GM18873 (cell line): ENCODE measurements at regions not wholly inside any gene's neighbourhood (a gene's known extent, or its start where the extent isn't known, plus 50 kb on each side); places are given as distances from the start of the nearest gene placed in this dataset.
"Not testable (repeated sequence)": the region's sequence is repeated elsewhere in the genome, so short reads cannot be mapped to it uniquely, and the experiment has no call there.

ENCODE experiments used
- ATAC-seq: cut with Tn5 transposase; IDR thresholded peaks from one replicate; pipeline ENCODE4 v1.9.1; 2021; ENCODE audit warnings: mild to moderate bottlenecking, moderate library complexity, moderate number of reproducible peaks; ENCODE audit not compliant: unreplicated experiment, low FRiP score

DNA sequence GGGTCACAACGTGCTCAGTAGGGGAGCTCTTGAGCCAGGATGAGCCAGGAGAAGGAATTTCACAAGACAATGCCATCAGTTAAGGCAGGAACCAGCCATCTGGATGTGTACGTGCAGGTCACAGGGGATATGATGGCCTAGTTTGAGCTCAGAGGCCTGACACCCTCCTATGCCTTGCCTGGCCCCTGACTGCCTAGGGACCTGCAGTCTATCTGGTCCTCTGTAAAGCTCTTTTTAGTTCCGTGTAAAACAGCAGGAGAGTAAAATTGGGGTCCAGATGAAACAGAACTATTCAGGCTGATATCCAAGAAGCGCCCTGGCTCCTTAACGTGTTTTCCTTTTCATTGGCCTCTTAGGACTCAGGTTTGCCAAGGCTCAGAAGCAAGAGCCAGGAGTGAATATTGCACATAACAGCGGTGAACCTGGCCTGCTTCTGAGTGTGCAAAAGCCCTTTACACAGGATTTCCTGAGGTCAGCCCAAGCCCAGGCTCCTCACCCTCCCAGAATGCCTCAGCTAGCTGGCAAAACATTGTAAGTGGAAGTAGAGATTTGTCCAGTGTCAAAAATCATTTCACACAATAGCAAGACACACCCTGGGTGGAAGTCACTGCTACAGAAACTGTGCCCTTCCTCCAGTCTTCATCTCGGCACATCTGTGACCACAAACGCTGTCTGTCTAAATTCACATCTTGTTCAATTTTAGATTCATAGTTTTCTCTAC is 777.2 kb downstream of the UQCRFS1 start:
- no peak for ATAC-seq

DNA sequence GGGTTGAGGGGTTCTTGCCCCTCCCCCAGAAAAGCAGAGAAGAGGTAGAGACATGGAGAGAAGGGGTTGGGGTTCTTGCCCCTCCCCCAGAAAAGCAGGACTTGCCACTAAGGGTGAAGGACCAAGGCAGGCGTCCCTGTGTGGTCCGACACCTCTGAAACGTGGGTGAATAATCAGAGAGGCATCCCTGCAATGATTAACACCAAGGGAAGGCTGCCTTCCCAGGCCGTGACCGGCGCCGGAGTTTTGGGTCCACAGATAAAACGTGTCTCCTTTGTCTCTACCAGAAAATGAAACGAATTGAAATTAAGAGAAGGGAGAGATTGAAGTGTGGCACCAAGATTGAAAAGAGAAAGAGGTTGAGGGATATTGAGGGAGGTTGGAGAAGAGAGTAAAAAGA is 778.2 kb downstream of the UQCRFS1 start:
- not testable (repeated sequence) for ATAC-seq

DNA sequence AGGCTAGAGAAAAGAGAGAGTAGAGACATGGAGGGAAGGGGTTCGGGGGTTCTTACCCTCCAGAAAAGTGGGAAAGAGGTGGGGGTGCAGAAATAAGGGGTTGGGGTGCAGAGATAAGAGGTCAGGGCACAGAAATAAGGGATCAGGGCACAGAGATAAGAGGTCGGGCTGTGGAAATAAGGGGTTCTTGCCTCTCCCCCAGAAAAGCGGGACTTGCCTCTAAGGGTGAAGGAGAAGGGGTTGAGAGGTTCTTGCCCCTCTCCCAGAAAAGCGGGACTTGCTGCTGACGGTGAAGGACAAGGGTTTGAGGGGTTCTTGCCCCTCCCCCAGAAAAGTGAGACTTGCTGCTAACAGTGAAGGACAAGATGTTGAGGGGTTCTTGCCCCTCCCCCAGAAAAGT is 778.6 kb downstream of the UQCRFS1 start:
- not testable (repeated sequence) for ATAC-seq

DNA sequence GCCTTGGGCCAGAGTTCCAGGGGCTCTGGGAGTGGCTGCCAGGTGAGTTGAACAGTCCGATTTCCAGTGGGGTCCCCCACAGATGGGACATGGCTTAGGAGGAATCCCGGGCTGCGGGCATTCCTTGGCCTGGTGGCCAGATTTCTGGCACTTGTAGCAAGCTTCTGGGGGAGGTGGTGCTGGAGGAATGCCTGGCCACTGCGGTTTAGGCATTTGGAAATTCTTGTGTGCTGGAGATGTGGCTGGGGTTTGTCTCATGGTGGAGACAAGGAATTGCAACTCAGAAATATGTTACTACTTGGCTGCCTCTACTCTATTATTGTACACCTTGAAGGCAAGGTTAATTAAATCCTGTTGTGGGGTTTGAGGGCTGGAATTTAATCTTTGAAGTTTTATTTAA is 779.8 kb downstream of the UQCRFS1 start:
- ATAC-seq: not testable (repeated sequence)

DNA sequence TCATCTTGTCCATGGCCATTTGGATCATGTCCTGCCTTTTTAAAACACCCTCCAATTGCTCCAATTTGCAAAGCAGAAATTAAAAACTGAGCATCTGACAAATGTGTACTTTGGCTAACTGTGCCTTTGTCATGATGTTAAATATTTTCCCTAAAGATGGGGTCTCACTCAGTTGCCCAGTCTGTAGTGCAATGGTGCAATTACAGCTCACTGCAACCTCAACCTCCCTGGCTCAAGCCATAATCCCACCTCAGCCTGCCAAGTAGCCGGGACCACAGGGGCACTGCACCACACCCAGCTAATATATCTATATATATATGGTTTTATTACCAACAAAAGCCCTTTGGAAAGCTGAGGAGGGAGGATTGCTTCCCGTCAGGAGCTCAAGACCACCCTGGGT is 782.7 kb downstream of the UQCRFS1 start:
- ATAC-seq: no peak

DNA sequence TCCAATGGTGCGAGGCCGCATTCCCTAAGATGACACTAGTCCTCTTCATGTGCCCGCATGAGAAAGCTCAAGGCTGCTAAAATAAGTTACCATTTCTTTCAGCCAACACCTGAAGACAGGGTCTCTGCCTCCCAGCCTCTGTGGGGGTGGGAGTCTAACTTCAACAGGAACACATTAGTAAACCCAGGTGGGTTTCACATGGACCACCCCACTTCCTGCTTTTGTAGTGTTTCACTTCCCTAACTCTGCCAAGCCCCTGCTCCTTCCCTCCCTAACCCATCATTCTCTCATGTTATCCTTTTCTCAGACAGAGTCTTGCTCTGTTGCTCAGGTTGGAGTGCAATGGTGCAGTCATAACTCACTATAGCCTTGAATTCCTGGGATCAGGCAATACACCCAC is 783.6 kb downstream of the UQCRFS1 start:
- no peak for ATAC-seq

DNA sequence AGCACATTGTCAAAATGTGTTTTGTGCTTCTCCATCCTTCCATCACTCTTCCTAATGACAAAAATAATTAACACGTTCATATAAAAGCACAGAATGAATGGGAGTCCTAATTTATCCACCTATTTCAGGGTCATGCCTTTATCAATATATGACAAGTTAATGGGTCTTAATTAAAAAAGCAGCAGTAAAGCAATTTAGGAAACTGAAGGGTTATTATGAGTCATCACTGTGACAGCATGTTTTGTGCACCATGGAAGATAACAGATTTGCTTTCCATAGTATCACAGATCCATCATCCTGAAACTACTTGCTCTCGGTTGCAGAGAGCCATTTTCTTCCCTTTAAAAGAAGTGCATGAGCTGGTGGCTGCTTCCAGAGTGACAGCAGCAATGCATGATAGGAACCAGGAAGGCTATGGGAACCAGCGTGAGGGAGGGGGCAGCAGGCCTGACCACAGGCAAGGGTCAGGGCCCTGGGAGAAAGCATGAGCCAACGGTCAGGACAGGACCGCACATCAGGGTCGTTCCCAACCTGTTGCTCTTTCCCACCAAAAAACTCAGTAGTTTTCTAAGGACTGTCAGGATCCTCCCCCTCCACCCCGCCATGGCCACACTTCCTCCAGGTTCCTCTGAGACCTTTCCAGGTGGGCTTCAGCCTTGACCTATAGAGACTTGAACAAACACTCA is 784.1 kb downstream of the UQCRFS1 start:
- no peak for ATAC-seq

DNA sequence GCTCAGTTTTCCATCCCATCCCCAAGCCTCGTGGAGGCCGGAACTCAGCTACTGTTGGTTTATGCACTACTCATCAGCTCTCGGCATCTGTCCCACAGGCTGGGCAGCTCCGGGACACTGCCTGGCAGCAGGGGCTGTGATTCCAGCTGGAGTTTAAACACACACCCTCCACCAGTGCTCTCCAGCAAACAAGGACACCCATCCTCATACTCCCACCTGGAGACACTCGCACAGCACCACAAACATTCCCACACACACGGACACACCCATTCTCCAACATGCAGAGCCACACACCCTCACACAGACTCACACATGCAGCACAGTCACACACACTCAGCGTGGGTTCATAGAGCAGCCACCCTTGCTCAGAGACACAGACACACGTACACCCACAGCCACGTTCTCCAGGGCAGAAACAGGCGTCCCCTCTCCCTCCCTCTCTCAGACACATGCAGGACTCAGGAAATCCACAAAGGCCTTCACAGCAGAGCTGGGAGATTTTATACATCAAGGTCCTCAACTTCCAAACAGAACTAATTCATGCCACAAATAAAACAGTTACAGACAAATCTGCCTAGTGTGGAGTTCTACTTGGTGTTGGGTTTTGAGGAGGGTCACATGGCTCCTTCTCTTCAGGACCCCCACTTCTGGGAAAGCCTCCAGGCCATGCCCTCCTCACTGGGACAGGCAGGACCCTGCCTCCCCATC is 785.4 kb downstream of the UQCRFS1 start:
- ATAC-seq: no peak

DNA sequence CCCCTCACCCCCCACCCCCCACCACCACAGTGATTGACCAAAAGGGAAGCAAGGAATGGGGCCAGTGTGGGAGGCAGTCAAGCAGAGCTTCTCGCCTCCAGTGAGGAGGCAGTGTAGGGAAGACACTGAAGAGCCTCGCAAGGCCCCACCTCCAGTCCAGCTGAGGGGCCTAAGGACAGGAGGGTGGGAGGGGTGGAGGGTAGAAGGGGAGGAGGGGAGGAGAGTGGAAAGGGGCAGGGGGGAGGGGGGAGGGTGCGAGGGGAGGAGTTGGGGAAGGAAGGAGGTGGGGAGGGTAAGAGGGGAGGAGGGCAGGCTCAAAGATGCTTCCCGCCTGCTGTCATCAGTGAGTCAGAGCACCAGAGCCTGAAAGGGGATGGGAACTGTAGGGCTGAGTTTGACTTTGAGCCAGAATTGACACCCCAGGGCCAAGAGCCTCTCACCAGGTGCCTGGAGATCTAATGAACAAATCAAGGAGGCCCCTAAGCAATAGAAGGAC is 786.2 kb downstream of the UQCRFS1 start:
- no peak for ATAC-seq

DNA sequence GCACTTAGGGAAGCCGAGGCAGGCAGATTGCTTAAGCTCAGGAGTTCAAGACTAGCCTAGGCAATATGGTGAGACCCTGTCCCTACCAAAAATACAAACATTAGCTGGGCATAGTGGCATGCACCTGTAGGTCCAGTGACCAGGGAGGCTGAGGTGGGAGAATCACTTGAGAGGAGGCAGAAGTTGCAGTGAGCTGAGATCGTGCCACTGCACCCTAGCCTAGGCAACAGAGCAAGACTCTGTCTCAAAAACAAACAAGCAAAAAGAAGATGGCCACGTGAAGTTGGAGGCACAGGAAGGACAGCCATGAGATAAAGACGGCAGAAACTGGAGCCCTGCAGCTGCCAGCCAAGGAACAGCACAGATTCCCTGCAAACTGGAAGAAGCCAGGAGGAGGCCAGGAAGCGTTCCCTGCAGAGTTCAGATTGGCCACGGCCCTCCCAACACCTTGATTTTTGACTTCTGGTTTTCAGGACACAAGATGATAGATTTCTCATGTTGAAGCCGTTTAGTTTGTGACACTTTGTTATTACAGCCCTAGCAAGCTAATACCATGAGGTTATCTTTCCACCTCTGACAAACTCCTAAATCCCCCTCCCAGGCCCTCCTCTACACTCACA is 786.7 kb downstream of the UQCRFS1 start:
- no peak for ATAC-seq

DNA sequence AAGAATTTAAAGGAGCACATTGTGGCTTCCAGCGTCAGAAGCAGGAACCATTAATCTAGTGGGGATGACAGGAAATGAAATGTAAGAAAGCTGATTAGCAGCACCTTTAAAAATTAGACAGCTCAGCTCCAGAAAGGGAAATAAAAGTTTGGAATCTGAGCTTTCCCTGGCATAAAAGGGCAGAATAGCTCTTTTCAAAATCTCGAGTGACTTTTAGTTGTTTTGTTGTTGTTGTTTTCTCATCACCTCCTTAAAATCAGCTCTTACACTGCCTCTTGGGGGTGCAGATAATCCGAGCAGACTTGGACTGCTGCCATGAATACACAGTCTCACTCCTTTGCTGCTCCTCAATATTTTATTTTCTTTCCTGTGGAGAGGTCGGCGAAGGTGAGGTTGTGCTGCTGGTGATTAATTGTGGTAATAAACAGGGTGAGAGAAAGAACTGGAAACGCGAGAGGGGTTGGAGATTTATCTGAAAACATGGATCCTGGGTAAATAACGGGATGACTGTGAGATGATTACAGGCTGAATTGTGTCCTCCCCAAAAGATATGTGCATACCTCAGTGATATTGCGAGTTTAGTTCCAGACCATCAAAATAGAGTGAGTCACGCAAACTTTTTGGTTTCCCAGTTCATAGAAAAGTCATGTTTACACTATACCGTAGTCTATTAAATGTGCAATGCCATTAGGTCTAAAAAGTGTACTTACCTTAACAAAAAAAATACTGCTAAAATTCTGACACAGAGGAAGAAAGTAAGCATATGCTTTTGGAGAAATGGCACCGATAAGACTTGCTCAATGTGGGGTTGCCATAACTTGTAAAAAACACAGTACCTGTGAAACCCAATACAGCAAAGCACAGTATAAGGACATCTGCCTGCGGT is 787.7 kb downstream of the UQCRFS1 start:
- no peak for ATAC-seq

DNA sequence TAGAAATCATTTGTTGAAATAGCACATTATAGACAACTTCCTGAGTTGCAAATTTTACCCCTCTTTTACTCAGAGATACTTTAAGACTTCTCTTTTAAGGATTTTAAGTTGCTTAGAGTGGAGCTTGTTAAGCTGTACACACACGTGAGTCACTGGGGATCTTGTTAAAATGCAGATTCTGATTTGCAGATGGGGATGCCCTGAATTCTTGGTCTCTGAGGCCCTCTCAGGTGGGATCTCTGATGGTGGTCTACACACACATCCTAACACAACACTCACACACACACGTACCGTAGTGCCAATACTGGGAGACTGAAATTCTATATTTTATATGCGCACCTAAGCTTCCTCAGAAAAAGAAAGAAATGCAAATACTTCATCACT is 788.3 kb downstream of the UQCRFS1 start:
- no peak for ATAC-seq

DNA sequence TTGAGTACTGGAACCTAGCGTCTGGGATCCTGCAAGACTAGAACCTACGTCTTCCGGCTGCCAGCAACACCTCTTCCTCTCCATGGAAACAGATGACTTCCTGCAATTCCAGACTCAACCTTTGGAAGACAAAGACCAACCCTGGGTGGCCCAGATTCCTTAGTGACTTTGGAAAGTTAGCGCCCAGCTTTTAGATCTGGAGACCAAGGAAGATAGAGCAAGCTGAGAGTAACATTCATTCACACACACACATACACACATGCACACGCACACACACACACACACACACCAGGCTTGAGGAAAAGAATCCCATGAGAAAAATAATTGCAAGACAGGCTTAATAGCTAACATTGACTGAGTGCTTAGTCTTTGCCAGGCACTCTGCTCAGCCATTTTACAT is 788.9 kb downstream of the UQCRFS1 start:
- no peak for ATAC-seq

DNA sequence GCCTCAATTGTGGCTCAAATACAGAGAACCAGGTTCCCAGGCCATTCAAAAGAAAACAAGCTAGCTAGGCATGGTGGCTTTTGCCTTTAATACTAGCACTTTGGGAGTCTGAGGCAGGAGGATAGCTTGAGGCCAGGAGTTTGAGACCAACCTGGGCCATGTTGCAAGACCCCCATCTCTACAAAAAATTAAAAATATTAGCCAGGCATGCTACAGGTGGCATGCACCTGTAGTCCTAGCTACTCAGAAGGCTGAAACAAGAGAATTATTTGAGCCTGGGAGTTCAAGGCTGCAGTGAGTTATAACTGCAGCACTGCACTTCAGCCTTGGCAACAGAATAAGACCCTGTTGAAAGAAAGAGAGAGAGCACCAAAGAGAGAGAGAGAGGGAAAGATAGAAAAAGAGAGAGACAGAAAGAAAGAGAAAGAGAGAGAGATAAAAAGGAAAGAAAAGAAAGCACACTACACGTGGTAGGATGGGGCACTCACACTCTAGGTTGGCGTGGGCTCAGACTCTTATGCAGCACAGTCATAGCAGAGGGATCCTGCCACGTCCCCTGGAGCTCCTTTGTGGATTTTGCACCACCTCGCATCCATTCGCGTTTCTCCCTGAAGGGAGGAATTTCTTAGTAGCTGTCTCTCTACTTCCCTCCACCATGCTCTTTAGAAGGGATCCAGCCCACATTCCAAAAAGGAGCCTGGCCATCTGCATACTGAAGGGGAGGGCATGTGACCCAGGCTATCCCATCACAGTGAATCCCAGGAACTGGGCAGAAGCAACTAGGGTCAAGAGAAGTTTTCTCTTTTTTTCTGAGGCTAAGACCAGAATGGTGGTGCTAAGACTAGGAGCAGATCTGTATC is 789.9 kb downstream of the UQCRFS1 start:
- no peak for ATAC-seq

DNA sequence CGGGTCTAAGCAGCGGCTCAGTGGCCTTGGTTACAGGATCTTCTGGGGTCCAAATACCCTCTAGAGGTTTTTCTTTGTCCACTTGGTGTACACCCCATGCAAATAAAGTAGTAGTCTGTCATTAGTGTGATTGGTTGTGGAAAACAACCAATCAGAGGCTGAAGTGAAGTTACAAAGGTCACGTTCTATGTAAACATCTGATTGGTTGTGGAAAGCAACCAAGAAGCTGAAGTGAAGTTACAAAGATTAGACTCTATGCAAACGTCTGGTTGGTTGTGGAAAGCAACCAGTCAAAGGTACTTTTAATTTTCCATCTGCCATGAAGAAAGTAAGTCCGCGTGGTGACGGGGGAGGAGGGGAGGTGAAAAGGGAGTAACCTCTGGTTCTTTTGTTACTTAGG is 790.9 kb downstream of the UQCRFS1 start:
- no peak for ATAC-seq

DNA sequence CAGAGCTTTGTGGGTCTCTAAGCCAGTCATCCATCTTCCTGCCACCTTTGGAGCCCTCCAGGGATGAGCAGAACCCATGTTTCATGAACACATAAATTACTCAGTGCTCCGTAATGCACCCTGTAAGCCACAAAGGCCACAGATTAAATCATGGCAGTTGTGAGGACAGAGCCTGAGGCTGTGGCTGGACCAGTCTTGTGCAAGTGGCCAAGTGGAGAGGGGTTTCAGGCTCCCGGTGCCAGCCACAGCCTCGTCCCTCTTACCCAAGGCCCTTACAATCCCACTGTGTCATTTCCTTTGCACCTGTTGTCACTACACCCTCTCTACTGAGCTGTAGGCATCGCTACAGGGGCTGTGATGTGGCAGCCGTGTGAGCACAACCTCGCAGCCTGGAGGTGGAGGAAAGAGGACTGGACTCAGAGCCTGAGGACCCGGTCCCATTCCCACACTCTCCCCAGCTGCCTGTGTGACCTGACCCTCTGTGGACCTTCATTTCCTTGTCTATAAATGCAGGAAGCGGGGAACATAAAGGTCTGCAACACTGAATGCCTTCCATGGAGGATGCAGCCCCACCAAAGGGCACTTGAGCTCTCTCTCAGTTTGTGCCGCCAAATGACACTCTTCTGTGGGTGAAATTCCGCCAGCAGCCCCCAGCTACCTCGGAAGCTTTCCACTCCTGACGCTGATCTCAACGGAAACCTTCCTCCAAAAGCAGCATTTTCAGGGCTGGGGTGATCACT is 792.0 kb downstream of the UQCRFS1 start:
- ATAC-seq: no peak

DNA sequence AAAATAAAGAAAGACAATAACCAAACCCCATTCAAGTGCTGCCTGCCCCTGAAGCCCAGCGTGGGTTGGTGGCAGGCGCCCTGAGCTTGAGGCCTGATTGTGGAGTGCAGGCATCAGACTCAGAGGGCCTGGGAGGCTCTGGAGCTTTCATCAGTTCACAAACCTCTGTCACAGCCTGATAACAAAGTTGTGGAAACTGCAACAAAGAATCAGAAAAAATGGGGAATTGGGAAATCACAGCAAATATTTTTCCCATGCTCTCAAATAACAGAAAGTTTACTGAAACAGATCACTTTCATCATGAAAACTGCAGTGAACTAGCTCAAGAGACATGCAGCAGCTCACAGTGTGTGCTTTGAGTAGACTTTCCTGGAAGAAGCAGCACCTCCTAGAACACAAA is 793.6 kb downstream of the UQCRFS1 start:
- no peak for ATAC-seq

DNA sequence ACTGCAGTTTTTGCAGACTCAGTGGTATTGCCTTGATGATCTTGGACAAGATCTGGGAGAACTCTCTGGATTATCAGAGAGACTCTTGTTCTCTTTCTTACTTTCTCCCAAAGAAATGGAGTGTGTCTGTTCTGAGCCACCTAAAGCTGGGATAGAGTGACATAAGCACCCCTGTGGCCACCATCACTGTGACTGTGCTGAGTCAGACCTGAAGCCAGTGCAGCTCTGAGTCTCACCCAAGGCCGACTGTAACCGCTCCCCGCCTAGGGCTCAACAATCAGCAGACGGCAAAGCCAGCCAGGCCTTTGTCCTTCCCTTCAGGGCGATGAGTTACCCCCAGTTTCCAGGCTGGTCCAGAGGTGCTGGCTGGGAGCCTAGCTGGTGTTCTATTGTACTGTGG is 795.6 kb downstream of the UQCRFS1 start:
- no peak for ATAC-seq
